Stimulated activated CD4-positive, alpha-beta T cell treated with anti-CD3 and anti-CD28 coated beads, TNF-alpha, amount 100 ng/mL, for 48 hours (primary cell): ENCODE measurements at regions not wholly inside any gene's neighbourhood (a gene's known extent, or its start where the extent isn't known, plus 50 kb on each side); places are given as distances from the start of the nearest gene placed in this dataset.

Experiments used
- DNase-seq, 3 donors: peaks; one replicate each; pipeline ENCODE4 v3.0.0-alpha.2; 2020; ENCODE audit warnings: low read depth in 3 of 3

DNA sequence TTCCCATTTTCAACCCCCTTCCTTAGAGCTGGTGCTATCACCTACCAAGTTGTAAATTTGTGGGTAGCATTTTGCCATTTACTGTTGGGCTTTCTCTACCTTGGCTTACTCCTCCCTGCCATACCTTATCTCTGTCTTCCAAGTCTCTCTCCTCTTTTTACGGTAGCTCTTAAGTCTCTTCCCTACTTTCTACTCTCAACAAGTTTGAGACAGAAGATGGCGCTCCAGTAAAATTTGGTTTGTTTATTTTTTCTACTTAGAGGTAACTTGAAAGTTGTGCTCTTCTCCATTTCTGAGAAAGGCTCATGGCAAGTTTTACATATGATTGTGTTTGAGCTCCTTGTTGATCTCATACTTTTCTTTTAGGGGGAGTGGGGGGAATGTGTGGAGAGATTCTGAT is 1508.1 kb downstream of the TECRL start:
- DNase-seq, result no peak

DNA sequence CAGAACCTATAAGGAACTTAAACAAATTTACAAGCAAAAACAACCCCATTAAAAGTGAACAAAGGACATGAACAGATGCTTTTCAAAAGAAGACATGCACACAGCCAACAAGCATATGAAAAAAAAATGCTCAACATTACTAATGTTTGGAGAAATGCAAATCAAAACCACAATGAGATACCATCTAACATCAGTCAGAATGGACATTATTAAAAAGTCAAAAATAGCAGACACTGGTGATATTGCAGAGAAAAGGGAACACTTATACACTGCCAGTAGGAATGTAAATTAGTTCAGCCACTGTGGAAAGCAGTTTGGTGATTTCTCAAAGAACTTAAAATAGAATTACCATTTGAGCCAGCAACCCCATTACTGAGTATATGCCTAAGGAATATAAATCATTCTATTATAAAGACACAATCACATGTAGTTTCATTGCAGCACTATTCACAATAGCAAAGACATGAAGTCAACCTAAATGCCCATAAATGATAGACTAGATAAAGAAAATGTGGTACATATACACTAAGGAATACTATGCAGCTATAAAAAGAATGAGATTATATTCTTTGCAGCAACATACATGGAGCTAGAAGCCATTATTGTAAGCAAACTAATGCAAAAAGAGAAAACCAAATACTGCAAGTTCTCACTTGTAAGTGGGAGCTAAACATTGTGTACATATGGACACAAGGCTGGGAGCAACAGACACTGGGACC is 1509.4 kb downstream of the TECRL start:
- DNase-seq, result no peak

DNA sequence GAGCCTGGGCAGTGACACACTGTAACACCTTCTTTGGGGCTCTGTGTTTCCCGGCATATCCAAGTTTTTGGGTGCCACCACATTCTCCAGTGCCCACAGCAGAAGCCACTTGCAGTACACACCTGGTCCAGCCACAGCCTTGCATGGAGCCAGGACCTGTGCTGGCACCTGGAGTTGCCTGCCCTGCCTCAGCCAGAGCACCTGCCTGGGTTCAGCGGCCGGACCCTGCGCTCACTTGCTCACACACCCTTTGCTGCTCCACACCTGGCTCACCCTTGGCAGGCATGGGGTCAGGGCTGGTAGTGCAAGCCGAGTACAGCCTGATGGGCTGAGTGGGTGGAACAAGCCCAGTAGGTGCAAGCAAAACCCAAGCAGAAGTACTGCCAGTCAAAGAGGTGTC is 1511.1 kb downstream of the TECRL start:
- no peak for DNase-seq

- DNase-seq, result no peak
Observed at GRCh38 chr4:62896721-62897120, 1512.5 kb downstream of the TECRL start.

DNA sequence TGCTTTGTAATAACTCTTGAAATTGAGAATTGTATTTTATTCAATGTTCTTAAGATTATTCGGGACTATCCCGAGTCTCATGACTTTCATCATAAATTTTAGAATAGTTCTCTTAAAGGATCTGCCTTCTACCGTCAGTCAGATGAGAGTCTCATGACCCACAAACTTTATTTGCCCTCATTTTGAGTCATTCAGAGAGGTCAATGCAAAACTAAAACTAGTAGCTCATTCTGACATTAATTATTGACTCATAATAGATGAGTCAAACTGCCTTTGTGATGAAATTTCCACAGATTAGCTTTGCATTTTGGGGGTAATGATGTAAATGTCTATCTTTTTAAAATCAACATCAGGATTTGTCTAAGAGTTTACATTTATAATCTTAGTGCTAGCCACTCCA is 1527.3 kb downstream of the TECRL start:
- no peak for DNase-seq

DNA sequence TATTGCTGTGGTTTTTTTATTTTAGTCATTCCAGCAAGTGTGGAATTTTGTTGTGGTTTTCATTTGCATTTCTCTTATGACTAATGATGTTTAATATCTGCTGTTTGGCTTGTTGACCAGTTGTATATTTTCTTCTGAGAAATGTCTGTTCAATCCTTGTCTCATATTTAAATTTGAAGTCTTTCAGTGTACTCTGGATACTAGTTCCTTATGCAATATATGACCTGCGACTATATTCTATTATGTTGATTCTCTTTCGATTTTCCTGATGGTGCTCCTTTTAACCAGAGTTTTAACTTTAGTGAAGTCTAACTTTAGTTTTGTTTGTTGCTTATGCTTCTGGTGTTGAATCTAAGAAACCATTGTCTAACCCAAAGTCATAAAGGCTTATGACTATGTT is 1528.0 kb downstream of the TECRL start:
- no peak for DNase-seq

DNA sequence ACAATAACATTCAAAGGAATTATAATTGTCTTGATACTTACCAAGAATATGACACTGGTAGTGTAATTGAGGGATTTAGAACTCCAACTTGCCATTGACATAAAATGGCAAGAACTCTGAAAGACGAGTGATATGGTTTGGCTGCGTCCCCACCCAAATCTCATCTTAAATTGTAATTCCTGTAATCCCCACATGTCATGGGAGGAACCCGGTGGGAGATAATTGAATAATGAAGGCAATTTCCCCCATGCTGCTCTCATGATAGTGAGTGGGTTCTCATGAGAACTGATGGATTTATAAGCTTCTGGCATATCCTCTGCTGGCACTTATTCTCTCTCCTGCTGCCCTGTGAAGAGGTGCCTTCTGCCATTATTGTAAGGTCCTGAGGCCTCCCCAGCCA is 1536.4 kb downstream of the TECRL start:
- DNase-seq, result no peak

GRCh38 chr4:62871078-62871477 is 1538.2 kb downstream of the TECRL start:
- no peak for DNase-seq

GRCh38 chr4:62870451-62870850 is 1538.8 kb downstream of the TECRL start:
- DNase-seq, result no peak

DNA sequence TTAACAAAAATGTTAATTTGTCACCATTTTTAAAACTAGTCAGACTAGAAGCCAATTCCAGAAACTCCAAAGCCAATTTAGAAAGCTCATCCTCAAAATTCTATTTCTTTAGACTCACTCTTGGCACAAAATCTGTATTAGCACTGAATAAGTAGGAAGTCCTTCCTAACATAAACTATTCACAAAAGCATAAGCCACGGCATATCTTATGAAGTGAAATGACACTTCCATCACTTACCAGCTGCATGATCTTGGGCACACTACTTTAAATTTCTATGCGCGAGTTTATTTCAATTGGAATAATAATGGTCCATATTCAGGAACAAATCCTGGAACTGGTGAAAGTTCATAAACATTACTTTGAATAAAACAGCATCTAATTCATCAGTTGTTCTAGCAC is 1544.0 kb downstream of the TECRL start:
- no peak for DNase-seq

DNA sequence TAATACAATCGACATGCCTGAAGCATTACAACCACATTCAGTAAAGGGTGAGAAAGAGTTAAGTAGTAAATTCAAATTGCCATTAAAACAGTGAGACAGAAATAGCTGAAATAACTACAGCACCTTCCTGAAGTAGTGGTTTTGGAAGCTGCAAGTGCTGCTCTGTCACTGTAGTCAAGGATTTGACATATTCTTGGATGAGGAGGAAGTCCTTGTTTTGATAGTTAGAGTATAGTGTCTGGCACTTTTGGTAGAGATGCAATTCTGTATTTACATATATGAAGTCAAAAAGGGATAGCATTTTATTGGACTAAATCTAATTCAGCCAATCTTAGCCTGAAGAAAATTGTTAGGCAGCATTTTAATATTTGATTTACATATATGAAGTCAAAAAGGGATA is 1559.6 kb downstream of the TECRL start:
- DNase-seq, result no peak

DNA sequence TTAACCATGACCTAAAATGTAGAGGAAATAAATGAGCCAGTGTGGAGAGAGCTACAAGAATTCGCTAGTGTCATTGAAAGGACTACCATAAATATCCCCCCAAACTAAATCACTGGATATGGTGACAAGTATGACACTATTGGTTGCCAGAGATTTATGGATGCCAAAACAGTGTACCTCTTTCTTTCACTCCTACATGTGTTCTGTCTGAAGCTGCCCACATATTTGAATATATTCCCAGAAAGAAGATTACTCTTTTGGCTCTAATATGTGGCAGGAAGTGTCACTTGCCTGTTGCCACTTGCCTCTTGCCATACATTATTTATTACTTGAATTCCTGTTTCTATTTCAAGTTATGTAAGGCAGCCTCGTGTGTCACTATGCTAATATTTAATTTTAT is 1573.6 kb downstream of the TECRL start:
- DNase-seq, result no peak

DNA sequence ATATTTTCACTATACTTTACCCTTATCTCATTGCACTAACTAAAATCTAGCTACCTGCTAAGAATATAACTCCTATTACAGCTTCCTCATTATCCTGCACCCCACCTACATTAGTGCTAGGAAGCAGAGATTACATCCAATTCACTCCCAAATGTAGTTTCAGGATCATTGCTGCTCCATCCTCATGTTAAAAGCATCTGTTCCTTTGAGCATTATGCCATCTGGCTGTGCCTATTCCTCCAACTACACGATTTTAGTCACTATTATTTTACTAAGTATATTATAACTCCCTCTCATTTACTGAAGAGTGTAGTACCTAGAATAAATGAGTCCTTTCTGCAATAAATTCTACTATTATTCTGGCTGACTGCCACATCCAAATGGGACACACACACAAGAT is 1586.9 kb downstream of the TECRL start:
- no peak for DNase-seq

DNA sequence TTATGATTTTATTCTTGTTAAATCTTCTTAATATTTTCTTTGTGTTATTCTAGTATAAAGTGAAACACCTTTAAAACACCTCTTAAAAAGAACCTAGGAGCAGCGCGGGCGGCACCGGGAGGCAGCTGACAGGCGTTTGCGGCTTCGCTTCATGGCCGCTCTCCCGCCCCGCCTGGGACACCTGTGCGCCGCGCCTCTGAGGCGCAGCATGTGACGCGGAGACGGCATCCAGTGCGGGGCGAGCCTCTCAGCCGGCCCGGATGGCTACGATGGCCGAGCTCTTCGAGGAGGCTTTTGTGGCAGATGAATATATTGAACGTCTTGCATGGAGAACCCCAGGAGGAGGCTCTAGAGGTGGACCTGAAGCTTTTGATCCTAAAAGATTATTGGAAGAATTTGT is 1592.7 kb downstream of the TECRL start:
- no peak for DNase-seq

- no peak for DNase-seq
Observed at GRCh38 chr4:62814510-62815047, 1594.7 kb downstream of the TECRL start.

DNA sequence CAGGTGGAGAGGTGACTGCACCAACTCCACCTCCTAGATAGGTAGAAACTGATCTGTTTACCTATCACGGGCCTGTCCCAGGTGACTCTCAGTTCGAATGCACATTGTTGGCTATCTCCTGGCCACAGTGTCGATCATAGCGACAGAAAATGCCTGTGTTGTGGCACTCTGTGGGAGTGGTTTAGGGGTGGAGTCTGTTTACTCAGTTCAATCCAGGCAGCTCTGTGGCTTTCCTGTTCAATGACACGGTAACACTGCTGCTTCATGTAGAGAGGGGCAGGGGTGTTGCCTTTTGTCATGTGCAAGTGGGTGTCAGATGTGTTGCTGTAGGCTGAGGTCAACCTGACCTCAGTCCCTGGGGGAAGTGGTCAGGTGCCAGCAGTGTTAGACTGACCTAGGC is 1602.4 kb downstream of the TECRL start:
- DNase-seq, result no peak

- DNase-seq, result no peak
Observed at GRCh38 chr4:62804075-62804474, 1603.9 kb downstream of the ADGRL3 start.

GRCh38 chr4:62797221-62797620 is 1597.1 kb downstream of the ADGRL3 start:
- DNase-seq, result no peak

DNA sequence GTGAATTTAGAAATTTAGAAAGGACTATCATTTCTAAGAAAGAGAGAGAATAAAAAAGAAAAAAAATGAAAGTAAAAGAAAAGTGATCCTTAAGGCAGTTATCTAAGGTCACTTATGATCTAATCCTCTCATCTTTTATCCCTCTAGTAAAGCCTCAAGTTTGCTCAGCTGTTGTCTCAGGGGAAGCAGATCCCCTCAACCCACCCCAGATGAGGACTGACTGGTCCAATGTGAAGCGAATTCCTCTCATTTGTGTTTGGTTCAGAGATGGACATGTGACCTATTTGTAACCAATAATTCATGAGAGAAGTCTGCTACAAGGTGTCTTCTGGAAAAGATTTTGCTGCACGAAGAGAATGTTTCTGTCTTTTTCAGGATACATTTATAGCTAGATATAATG is 1591.3 kb downstream of the ADGRL3 start:
- no peak for DNase-seq

DNA sequence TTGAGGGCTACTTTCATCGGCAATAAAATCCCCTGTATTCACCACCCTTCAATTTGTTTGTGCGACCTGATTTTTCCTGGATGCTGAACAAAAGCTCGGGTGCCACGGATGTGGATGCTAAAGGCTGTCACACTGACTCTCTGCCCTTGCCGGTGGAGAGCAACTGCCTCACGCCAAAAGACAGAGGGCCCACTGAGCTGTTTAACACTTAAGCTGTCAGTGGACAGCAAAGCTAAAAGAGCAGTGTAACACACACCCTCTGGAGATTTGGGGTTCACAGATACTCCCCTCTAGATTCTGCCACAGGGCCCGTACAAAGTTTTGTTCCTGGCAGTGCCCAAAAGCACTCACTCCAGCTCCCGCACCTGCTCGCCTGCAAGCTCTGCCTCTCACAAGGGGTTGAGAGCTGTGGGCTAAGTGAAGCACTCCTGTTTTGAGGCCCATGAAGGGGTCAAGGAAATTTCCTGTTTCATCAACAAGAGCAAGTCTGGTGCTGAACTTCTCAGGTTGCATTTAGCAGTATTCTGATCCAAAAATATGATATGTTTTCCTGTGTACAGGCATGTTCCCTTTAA is 1571.9 kb downstream of the ADGRL3 start:
- no peak for DNase-seq

GRCh38 chr4:62740296-62740695 is 1540.2 kb downstream of the ADGRL3 start:
- DNase-seq, result no peak

- DNase-seq, result no peak
Observed at GRCh38 chr4:62717154-62717553, 1517.0 kb downstream of the ADGRL3 start.

DNA sequence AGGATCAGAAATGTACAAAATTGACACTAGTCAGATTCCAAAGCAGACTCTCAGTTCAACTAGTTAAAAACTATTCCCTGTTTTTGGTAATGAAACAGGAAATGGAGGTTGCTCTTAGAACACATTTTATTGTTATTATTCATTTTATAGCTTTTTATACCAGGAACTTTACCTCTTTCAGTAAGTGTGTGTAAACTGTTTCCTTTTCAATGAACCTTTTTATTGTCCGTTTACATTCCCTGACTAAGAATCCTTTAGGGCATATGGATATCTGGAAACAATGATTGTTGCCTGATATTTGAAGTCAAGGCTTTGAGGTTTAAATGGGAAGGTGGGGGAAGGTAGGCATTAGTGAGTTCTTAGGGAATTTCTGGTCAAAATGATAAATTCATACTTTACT is 1511.4 kb downstream of the ADGRL3 start:
- no peak for DNase-seq
